Ishikawa (cell line): ENCODE measurements at regions not wholly inside any gene's neighbourhood (a gene's known extent, or its start where the extent isn't known, plus 50 kb on each side); places are given as distances from the start of the nearest gene placed in this dataset.

Experiments used
- CEBPB ChIP-seq: IDR thresholded peaks from 2 replicates; pipeline ENCODE4 v1.6.1; 2012
- CREB1 ChIP-seq: IDR thresholded peaks from 2 replicates; pipeline ENCODE4 v1.6.1; 2012; ENCODE audit warnings: low read depth
- EGR1 ChIP-seq: IDR thresholded peaks from 2 replicates; pipeline ENCODE4 v1.6.1; 2012
- EP300 ChIP-seq: IDR thresholded peaks from 2 replicates; pipeline ENCODE4 v1.6.1; 2012; ENCODE audit warnings: borderline replicate concordance
- FOXM1 ChIP-seq: IDR thresholded peaks from 2 replicates; pipeline ENCODE4 v1.6.1; 2012; ENCODE audit warnings: low read depth, borderline replicate concordance
- NFIC ChIP-seq: IDR thresholded peaks from 2 replicates; pipeline ENCODE4 v1.6.1; 2012
- RAD21 ChIP-seq: IDR thresholded peaks from 2 replicates; pipeline ENCODE4 v1.6.1; 2012; ENCODE audit warnings: low read depth
- REST ChIP-seq: IDR thresholded peaks from 2 replicates; pipeline ENCODE4 v1.6.1; 2012; ENCODE audit warnings: low read depth, mild to moderate bottlenecking
- TAF1 ChIP-seq: IDR thresholded peaks from 2 replicates; pipeline ENCODE4 v1.6.1; 2012; ENCODE audit warnings: low read depth, mild to moderate bottlenecking
- TCF12 ChIP-seq: IDR thresholded peaks from 2 replicates; pipeline ENCODE4 v1.6.1; 2012; ENCODE audit warnings: low read depth
- TEAD4 ChIP-seq: IDR thresholded peaks from 2 replicates; pipeline ENCODE4 v1.6.1; 2012
- USF1 ChIP-seq: IDR thresholded peaks from 2 replicates; pipeline ENCODE4 v1.6.1; 2012
- YY1 ChIP-seq: IDR thresholded peaks from 2 replicates; pipeline ENCODE4 v1.6.1; 2012; ENCODE audit warnings: low read depth
- ZBTB7A ChIP-seq: IDR thresholded peaks from 2 replicates; pipeline ENCODE4 v1.6.1; 2012; ENCODE audit warnings: low read depth
- TF ChIP-seq, protein P1 (sequence below): IDR thresholded peaks from 2 replicates; pipeline ENCODE4 v1.6.1; 2012

DNA sequence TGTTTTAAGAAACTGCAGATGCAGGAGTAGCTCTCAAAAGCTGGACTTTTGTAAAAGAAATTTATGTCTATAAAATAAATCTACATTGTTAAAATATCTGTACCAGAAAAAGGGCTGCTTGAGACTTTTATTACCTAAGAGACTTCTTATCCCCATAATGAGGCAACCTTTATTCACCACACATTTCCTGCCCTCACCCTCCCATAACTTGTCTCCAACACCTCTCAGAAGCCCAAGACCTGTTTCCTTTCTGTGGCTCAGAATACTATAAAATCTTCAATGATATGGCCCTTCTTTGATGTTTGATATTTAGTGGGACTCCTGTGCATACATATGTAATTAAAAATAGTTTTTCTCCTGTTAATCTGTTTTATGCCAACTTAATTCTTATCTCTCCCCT lies 141.5 kb upstream of the FER start:
- TF ChIP-seq USF1: no peak
- TF ChIP-seq RAD21: no peak
- no peak for TF ChIP-seq NFIC
- TF ChIP-seq CEBPB: no peak
- TF ChIP-seq EGR1: no peak
- TF ChIP-seq ZBTB7A: no peak
- no peak for TF ChIP-seq CREB1
- TF ChIP-seq FOXM1: no peak
- no peak for TF ChIP-seq YY1
- TF ChIP-seq TEAD4: no peak
- TF ChIP-seq, protein P1, sequence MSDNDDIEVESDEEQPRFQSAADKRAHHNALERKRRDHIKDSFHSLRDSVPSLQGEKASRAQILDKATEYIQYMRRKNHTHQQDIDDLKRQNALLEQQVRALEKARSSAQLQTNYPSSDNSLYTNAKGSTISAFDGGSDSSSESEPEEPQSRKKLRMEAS: no peak
- TF ChIP-seq REST: no peak
- no peak for TF ChIP-seq TCF12
- TF ChIP-seq EP300: no peak
- TF ChIP-seq TAF1: no peak

GRCh38 chr5:108602830-108603229 lies 144.9 kb upstream of the FER start:
- TF ChIP-seq USF1 (no peak), EGR1 (no peak), NFIC (no peak), YY1 (no peak), TAF1 (no peak), EP300 (no peak), CREB1 (no peak), FOXM1 (no peak), TCF12 (no peak), RAD21 (no peak), TEAD4 (no peak)

DNA sequence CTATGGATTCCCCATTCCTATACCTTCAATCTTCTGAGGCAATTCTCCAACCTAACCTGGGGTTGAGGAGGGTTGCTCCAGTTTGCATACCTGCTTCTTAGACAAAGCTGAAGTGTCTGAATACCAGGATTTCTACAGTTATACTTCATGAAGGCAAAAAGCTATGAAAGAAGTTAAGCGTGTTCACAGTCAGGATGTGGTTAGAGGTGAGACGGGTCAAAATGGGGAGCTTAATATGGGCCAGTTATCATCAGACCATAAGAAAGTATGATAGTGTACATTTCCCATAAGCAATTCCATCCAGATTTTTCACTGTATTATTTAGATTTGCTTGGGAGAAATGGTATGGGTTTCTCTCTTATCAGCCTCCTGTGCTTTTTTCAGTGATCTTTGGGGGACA lies 156.9 kb upstream of the FER start:
- TF ChIP-seq YY1 (no peak), USF1 (no peak), EP300 (no peak), ZBTB7A (no peak), TEAD4 (no peak), RAD21 (no peak), CREB1 (no peak), EGR1 (no peak), TCF12 (no peak), NFIC (no peak), REST (no peak), FOXM1 (no peak), CEBPB (no peak), TAF1 (no peak)
- TF ChIP-seq, protein P1: no peak

DNA sequence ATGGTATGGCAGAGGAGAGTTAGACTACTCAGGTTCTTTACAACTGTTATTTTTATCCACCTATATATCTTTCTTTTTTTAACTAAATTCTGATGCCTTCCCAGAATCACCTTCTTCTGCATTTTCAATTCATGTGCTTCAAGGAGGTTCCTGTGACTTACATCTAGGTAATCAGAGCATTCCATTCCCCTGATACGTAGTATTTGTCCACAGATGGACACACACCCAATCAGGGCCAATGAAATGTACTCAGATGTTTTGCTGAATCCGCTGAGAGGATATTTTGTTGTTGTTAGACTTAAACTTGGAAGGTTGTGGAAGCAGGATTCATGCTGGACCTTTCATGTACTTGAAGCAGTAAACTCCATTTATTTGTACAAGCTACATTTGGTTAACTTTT lies 159.4 kb upstream of the FER start:
- no peak for TF ChIP-seq TCF12
- no peak for TF ChIP-seq REST
- TF ChIP-seq USF1: no peak
- no peak for TF ChIP-seq EP300
- no peak for TF ChIP-seq CREB1
- TF ChIP-seq FOXM1: no peak
- no peak for TF ChIP-seq RAD21
- no peak for TF ChIP-seq YY1
